ENCODE measurements at regions not wholly inside any gene's neighbourhood (a gene's known extent, or its start where the extent isn't known, plus 50 kb on each side); places are given as distances from the start of the nearest gene placed in this dataset.
A peak's percentile ranks its signal among the peaks of the same experiment; 100 is the strongest.

- in situ Hi-C loops (cut with HindIII; ENCODE audit: low pct_ligation_motif_present, low sequenced_read_pairs): no loop called here
- no peak for TF ChIP-seq CTCF (IDR thresholded peaks at IDR 0.05; ENCODE audit: low read depth, low read length, missing control alignments)
- no peaks in the 10 kb centered on the region for H3K27me3 ChIP-seq (replicated peaks)
- no peak overlapping the region for H3K4me3 ChIP-seq (ENCODE audit: low read depth, low read length)
- no peak for DNase-seq
- H3K36me3 ChIP-seq (replicated peaks): no peaks in the 10 kb centered on the region
- H3K27ac ChIP-seq: no peak overlapping the region
Observed at GRCh38 chr4:53780736-53781400, 189.6 kb upstream of the LNX1 start.

DNA sequence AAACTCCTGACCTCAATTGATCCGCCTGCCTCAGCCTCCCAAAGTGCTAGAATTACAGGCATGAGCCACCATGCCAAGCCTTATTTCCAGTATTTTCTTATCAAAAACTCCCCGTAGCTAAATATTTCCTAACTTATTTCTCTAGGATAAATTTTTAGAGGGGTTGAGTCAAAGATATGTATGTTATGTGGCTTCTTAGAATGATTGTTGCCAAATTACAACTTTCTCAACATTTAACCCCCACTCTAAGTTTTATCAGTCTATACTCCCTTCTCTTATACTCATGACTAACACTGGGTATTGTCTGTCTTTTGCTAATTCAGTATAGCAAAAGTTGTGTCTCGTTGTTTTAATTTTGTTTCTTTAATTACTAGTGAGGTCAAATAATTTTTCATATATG, 187.7 kb upstream of the LNX1 start:
- no peak overlapping the region for H3K4me3 ChIP-seq (ENCODE audit: low read depth, low read length)
- no peak for DNase-seq
- no peaks in the 10 kb centered on the region for H3K27me3 ChIP-seq (replicated peaks)
- no peak for TF ChIP-seq CTCF (IDR thresholded peaks at IDR 0.05; ENCODE audit: low read depth, low read length, missing control alignments)
- H3K27ac ChIP-seq: no peak overlapping the region
- H3K36me3 ChIP-seq (replicated peaks): no peaks in the 10 kb centered on the region
- in situ Hi-C loops (cut with HindIII; ENCODE audit: low pct_ligation_motif_present, low sequenced_read_pairs): no loop called here

DNA sequence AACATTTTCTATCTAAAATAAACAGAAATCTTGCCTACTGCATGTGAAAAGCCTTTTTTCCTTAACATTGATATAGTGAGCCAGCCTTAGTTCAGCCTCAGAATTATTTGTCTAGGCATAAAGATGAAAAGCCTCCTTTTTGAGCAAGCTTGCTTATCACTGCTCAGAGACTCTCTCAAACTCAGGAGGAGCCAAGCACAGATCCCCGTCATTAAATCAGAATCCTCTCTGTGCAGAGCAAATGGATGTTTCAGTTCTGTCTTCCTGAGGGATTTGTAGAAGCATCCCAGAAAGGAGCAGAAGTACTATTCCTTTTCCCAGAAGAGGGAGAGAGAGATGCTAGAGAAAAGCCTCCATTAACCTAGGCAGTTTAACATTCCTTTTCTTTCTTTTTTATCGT, 186.9 kb upstream of the LNX1 start:
- in situ Hi-C loops (cut with HindIII; ENCODE audit: low pct_ligation_motif_present, low sequenced_read_pairs): no loop called here
- H3K36me3 ChIP-seq (replicated peaks): no peaks in the 10 kb centered on the region
- no peak for DNase-seq
- no peaks in the 10 kb centered on the region for H3K27me3 ChIP-seq (replicated peaks)
- no peak for TF ChIP-seq CTCF (IDR thresholded peaks at IDR 0.05; ENCODE audit: low read depth, low read length, missing control alignments)
- H3K4me3 ChIP-seq (ENCODE audit: low read depth, low read length): no peak overlapping the region
- H3K27ac ChIP-seq: no peak overlapping the region

DNA sequence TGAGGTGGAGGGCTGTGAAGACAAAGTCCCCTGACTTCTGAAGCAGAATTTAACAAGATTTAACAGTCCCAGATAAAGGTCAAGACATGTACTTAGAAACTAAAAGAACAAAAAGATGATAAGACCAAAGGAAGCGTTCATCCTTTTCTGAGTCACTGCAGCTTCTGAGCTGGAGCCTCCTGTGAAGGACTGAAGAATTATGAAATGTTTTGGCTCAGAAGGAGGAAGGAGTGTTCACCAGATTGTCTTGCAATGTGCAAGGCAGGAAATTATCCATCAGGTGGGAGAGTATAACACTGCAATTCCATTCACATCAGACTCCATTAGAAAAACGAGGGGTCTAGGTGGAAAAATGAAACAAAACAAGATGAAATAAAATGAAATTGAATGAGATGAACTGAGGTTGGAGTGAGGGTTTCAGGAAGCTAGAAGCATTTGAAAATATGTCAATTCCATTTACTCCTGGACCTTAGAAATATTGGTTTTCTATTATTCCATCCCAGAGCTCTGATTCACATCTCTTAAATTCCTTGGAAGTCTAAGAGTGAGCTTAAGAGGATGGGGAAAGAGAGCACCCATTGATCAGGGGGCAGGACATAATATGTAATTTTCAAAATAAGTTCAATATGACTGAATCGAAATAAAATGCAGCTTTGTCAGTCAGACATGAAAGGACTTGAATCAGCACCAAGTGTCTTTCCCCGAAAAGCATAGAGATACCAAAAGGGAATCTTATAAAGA, 186.1 kb upstream of the LNX1 start:
- no peaks in the 10 kb centered on the region for H3K36me3 ChIP-seq (replicated peaks)
- in situ Hi-C loops (cut with HindIII; ENCODE audit: low pct_ligation_motif_present, low sequenced_read_pairs): no loop called here
- no peaks in the 10 kb centered on the region for H3K27me3 ChIP-seq (replicated peaks)
- H3K4me3 ChIP-seq (ENCODE audit: low read depth, low read length): no peak overlapping the region
- H3K27ac ChIP-seq: peak overlapping the region; percentile 3
- no peak for TF ChIP-seq CTCF (IDR thresholded peaks at IDR 0.05; ENCODE audit: low read depth, low read length, missing control alignments)
- DNase-seq: peak; percentile 67

DNA sequence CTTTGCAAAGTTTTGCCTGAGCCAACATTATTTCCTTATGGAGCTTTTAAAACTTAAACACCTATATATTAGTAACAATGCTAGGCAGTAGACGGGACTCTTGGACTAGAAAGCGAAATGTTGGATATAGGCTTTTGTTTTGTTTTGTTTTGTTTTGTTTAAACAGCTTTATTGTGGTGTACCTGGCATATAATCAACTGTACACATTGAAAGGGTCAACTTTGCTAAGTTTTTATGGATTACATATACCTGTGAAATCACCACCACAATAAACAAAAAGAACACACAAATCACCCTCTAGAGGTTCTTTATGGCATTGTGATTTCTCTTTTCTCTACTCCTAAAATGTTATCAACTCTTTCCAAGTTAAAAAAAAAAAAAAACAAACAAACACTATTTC, 184.9 kb upstream of the LNX1 start:
- no peak overlapping the region for H3K27ac ChIP-seq
- no peaks in the 10 kb centered on the region for H3K36me3 ChIP-seq (replicated peaks)
- no peak for TF ChIP-seq CTCF (IDR thresholded peaks at IDR 0.05; ENCODE audit: low read depth, low read length, missing control alignments)
- in situ Hi-C loops (cut with HindIII; ENCODE audit: low pct_ligation_motif_present, low sequenced_read_pairs): no loop called here
- no peak overlapping the region for H3K4me3 ChIP-seq (ENCODE audit: low read depth, low read length)
- no peaks in the 10 kb centered on the region for H3K27me3 ChIP-seq (replicated peaks)
- no peak for DNase-seq

Data from brain microvascular endothelial cell (primary cell).